ENCODE measurements at regions not wholly inside any gene's neighbourhood (a gene's known extent, or its start where the extent isn't known, plus 50 kb on each side); places are given as distances from the start of the nearest gene placed in this dataset.
"Not testable (repeated sequence)": the region's sequence is repeated elsewhere in the genome, so short reads cannot be mapped to it uniquely, and the experiment has no call there.

DNA sequence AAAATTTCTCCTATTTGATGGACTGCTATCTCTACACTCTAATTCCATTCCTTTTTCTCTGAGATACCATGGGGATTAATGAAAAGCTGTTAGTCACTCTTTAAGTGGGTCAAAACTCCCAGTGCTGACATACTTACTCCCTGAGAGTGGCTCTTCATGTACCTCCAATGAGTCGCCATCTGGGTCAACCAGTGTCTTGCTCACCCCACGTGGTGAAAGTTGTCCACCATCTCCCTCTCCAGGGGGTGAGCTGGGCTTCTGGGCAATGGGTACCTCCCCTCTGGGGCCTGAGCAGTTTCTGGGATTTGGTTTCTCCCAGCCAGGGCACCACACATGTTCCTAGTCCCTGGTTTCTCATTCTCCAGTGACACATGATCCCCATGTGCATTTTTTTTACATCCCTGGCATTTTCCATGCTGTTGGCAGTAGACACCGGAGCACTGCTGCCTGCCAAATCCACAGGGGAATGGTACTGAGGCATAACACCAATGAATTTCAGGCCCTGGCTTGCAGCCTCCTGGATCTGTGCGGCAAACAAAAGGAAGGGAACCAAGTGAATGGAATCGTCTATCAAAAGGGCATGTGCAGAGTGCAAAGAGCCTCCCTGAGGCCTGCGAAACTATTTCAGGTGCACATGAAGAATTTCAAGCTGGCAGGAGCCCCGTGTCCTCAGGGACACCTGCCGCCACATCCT is 817.9 kb upstream of the AMELY start:
- DNase-seq: peak in 2 of 56 donors; percentile 0

DNA sequence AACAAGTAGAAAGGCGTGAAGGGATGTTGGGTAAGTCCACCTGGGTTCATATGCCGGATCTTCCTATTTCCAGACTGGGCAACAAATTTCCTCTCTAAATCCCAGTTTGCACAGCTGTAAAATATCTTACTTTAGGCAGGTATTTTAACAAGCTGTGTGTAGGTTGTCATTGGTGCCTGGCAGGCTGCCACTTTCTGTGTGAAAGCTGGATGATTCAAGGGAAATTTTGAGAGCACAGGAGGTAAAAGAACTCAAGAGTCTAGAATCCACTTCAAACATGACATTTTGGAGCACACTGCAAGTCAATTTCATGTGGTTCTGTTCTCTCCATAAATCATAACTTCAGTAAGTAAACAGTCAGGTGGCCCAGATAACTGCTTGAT is 817.4 kb upstream of the AMELY start:
- peak in 19 of 56 donors; percentile 0 to 62 (median 1) for DNase-seq

DNA sequence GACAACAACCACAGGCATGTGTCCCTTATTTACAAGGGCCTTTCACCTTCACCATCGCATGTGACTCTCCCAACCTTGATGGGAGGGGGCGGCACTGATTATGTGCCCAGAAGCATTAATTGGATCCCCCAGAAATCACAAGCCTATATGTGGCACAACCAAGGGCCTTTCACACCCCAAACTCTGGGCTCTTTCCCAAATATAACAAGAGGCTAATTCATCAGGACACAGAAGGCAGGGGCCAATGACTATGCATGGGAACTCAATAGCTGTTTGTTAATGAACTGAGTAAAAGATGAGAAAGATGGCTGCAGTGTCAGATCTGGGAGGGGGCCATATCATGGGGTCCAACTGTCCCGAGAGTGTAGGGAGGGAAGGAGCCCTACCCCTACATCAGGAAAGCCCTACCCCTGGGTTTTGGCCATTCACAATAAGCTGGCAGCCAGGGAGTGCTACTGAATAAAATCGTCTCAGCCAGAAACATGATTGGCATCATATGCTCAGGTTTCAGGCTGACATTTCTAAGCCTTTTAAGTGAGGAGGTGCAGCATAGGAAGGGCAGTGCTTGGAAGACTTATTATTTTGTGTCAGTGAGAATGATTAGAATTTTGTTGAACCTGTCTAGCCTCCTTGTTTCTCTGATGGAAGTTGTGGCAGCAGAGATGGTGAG is 814.4 kb upstream of the AMELY start:
- DNase-seq: peak in 18 of 56 donors; percentile 0 to 10 (median 1)

DNA sequence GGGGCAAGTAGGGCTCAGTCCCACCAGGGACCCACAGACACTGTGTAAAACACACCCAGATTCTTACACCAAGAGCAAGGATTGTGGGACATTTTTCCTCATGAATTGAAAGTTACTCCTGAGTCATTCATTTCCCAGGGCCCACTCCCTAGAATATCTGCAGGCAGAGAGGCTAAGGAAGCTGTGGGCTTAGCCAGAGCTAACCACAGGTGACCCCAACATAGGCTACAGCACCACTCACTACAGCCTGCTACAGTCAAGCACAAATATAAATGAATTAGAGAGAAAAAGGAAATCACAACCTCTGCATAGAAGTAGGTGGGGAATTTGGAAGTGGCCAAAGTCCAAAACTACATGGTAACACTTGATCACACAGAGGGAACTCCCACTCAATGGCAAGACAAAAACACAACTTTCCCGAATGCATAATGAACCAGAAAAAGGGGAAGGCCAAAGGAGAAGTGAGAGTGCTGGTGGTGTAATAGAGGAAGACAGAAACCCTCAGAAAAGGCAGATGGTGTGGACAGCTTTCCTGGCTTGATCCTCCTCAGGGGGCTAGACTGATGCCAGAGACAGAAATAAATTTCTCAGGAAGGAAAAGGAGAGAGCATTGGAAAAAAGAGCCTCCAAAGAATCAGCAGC is 812.6 kb upstream of the AMELY start:
- DNase-seq: peak in 2 of 56 donors; percentile 0 to 1

DNA sequence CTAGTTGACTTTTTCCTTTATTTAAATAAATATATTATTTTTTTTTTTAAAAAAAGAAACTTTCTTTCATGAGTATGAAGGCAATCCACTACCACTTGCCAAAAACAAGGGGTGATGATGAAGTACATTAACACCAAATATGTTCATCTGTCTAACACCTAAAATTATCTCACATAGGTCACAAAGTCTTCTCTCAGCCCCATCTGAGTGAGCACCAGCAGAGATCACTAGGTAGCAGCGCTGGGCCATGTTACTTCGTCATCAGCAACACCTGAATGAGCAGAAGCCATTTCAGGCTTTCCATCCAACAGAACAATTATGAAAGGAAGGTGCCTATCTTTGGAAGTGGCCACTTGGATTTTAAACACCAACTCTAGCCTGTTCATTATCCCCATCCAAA is 811.6 kb upstream of the AMELY start:
- DNase-seq: no peak

DNA sequence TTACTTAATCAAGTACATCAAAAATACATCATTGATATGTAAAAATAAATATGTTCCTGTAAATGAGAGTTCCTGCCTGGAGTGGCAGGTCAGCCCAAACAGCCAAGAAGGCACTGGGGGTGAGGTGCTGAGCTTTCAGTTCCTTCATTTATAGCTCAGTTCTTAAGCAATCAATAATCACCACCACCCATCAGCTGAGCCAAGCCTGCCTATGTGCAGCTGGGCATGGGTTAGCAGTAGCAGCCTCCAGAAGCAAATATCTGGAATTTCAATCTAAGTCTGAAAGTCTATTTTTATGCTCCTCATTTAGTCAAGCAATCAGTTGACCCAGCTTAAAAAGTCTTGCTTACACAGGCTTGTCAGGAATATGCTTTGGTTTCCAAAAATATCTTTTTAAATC is 811.0 kb upstream of the AMELY start:
- DNase-seq: peak in 1 of 56 donors; percentile 0

DNA sequence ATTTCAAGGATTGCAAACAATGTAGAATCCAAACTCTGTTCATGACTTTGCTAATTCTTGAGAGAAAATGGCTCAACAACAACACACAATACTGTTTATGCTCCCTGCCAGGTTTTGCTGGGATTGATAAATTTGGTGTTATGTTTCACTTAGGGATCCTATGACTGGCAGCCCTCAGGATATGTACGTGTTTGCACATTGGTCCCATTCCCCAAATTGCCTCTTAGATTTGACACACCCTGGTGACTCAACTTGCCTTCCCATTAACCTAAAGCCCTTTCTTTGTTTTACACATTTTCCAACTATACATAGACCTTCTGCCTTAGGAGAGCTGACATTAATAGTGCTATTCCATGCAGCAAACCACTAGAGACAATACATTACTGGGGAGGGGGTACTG is 809.4 kb upstream of the AMELY start:
- no peak for DNase-seq

DNA sequence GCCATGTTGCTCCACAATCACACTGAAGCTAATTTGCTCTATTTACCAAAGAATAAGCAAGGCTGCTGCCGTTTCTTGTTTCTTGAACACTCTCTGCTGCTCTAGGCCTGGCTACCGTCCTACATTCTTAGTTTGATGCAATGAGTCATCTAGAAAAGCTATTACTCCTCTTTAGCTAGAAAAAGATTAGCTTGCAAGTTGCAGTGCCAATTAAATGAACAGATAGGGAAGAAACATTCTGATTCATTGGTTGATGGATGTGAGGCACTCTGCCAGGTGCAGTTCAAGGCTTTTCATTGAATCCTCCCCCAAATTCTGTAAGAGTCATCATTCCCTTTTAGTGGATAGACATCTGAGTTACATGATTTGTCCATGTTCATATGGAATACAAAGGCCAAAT is 807.7 kb upstream of the AMELY start:
- DNase-seq: peak in 7 of 56 donors; percentile 0 to 16 (median 1)

DNA sequence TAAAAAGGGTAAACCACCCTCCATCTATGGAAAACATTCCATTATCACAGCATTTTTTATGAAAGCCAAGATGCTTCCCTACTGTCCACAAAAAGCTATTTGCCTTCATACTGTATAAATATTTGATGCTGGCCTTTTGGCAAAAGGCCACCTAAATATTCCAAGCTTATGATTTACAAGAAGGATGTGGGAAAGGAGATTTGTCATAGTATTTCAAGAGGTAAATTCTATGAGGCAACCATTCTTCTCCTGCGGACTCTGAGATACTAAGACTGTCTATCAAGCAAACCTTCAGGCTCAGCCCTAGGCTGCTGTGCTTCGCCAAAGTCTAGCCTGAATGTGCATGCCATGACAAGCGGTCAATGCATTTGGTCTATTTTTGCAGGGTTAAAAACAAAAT is 807.1 kb upstream of the AMELY start:
- no peak for DNase-seq

DNA sequence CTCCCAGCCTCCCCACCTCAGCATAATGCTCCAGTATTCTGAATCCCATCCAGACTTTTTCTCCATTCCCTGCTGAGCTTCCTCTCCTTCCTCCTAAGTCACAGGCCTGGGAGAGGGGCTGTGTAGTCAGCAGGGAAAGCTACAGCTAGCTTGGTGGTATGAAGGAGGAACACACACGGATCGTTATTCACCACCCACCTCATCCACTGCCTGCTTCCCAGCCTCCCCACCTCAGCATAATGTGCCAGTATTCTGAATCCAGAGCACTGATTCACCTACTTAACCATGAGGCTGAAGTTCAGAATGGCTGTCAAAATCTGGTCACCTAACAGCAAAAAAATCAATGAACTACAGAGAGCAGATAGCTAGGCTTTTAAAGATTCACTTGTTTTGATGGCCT is 806.6 kb upstream of the AMELY start:
- peak in 8 of 56 donors; percentile 0 to 3 (median 0) for DNase-seq

DNA sequence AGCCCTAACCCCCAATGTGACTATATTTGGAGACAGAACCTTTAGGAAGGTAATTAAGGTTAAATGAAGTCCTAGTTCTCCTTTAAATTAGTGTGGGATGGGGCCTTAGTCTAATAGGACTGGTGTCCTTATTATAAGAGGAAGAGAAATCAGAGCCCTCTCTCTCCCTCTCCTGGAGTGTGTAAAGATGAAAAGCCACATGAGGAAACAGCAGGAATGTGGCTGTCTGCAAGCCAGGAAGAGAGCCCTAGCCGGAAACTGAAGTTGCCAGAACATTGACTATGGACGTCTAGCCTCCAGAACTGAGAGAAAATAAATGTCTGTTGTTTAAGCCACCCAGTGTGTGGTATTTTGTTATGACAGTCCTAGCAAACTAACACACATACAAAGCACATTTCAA is 802.9 kb upstream of the AMELY start:
- DNase-seq: no peak

DNA sequence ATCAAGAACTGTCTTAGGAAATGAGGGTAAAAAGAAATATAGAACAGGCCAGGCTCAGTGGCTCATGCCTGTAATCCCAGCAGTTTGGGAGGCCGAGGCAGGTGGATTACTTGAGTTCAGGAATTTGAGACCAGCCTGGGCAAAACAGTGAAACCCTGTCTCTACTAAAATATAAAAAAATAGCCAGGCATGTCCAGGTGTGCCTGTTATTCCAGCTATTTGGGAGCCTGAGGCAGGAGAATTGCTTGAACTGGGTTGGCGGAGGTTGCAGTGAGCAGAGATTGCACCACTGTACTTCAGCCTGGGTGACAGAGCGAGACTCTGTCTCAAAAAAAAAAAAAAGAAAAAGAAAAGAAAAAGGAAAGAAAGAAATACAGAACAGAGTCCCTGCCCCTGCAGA is 802.2 kb upstream of the AMELY start:
- DNase-seq: not testable (repeated sequence)

DNA sequence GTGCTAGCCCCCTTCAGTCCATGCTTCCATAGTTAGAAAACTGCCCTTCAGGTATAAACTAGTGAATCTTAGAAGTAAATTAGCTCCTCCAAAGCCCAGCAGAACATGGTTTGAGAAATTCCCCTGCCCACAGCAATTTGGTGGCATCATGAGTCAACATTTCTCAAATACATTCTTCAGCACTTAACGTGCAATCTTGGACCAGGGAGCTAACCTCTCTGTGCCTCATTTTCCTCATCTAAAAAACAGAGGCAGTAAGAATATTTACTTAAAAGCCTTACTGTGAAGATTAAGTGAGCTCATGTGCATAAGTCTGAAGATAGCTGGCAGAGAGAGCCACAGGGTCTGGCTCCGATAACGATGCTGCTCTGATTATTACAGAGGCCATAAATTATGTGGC is 800.7 kb upstream of the AMELY start:
- DNase-seq: no peak

DNA sequence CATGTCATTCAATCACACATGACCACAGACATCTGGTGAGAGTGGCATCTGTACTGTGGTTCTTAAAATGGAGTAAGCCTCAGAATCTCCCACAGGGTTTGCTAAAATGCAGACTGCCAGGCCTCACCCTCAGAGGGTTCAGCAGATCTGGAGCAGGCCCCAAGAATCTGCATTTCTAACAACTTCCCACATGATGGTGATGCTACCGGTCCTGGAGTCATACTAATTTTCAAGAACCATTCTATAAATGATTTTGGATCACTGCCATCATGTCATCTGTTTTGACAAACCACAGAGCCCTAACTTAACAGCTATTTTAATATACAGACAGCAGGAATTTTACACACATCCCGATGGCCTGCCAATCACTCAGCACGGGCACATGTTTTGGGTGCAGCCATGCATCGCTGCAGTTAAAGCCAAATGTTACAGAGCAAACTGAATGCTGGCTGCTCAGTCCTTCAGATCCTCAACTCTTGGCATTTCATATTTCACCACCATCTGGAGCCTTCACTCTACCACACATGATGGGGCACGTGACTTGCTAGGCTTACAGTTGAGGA is 792.1 kb upstream of the AMELY start:
- no peak for DNase-seq

DNA sequence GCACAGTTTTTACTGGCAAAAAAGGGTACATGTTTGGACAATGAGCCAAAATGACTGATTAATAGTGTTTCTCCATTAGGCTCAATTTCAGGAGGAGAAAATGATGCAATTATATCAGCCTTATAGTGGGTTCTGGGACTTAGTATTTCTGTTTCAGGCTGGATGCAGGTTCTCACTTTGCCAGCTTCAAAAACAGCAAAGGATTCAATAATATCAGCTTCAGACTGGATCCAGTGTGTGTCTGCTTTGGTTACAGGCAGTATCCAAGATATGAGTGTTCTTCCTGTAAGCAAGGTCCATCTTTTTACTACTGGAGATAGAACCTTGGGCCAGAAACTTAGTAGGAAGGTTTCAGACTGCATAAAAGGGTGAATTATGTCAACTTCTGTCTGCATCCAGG is 790.9 kb upstream of the AMELY start:
- no peak for DNase-seq

DNA sequence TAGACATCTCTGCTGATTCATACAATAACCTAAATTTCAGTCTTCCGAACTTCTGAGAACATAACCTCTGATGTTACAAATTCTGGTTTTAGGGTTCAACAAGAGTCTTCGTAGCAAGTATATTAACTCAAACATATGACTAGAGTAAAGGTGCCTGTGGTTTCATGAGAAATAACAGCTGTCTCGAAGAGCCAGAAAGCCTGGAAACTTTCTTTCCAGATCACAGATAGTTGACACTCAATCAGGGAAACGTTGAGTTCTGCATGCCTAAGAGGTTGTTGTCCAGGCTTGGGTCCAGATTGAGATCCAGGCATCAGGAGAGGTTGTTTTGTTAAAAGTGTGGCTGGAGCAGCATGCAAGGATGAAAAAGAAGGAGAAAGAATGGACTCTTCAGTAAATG is 790.1 kb upstream of the AMELY start:
- no peak for DNase-seq

DNA sequence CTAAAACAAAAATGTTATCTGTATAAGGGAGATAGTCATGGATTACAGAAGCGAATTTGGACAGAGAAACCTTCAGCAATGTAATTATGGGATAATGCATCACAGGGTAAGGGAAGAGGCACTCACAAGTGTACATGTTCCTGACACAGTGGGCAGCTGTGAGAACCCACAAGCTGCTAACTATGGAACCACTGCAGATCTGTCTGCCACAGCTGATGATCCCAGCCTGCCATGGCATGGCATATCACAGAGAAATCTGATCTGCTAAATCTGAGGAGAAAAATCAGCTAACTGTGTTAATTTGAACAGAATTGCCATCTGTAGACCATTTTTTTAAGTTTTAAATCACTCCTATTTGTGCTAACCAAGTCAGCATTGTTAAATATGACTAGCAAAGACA is 786.0 kb upstream of the AMELY start:
- no peak for DNase-seq

DNA sequence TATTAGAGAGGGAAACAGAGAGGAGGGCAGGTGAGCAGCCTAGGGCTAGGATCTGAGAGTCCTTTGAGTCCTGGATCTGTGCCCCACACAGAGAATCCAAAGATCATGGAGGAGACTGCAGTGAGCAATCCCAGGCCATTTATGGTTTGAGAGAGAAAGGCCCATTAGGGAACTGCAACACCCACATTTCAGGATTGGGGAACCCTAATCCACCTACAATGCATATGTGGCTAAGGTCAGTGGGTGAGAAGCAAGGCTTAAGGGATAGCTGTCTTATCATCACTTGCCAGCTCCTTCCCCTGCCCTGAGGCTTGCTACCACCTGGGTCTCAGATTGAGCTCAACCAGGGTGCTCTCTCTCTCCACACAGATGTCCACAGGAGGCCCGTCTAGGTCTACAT is 781.1 kb upstream of the AMELY start:
- no peak for DNase-seq

DNA sequence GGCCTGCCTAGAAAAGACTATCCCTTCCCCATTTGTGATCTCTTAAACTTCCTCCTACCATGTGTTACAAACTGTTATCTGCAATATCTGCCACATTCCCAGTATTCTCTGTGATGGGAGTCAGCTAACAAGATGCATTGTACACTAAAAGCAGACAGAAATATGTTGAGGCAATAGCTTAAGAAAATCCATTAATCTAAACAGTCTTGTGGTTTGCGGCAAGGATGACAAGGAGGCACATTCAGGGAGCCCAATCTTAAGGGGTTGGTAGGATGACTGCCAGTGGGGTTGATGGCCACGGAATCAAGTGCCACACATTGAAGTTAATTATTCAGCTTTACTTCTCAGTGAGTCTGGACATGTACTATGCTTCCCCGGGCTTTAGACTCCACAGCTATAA is 775.5 kb upstream of the AMELY start:
- no peak for DNase-seq

DNA sequence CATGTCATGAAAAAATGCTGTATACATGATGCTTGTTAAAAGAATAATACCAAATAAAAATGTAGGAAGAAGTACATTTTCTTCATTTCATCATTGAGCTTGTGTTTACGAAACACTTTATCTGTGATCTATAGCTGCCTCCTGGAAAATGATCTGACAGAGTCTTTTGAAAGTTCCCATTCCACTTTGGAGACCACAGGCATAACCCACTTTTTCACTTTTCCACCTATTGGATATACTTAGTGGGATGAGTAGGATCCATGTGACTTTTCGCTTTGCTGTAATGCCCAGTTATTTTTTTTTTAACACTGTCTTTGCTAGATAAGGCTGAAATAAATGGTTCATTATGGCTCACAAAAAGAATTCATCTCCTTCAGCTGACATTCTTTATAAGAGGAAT is 773.0 kb upstream of the AMELY start:
- no peak for DNase-seq

DNA sequence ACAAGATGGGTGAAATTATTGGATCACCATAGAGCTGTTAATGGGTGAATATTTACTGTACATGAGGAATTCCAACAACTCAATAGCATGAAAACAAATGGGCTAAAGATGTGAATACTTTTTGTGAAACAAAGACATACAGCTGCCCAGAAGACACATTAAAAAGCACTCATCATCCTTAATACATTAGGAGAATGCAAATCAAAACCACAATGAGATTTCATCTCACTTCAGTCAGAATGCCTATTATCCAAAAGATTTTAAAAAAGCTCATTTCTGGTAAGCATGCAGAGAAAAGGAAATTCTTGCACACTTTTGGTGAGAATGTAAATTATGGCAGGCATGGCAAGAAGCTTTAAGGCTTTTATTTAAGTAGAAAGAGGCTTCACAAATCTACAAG is 770.8 kb upstream of the AMELY start:
- DNase-seq: no peak

DNA sequence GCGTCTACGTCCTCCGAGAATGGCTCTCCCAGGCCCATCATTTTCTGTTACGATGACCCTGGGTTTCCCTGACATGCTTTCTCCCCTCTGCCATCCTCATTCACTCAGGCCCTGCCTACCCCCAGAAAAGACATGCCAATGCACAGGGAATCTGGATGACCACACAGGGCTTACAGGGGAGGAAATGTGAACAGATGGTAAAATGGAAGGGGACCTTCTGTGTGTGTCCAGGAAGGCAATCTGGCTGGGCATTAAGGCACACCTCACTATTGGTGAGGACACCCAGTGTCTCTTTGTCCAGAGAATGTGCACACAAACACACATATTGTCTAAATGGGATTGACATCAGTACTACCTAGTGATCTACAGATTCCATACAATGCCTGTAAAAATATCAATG is 769.9 kb upstream of the AMELY start:
- DNase-seq: no peak

DNA sequence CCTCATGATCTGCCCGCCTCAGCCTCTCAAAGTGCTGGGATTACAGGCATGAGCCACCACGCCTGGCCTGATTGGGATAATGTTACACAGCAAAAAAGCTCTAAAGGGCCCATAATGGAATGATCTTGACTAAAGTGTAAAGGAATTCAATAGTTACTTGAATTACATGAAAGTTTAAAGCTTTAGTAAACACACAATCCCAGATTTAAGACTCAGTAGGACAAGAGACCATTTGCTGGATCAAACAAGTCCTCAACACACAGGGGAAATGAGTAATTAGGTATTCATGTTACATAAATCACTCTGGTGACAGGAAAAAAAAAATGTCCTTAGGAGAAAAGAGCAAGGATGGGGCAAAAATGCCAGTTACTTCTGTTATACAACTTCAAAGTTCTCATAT is 762.9 kb upstream of the AMELY start:
- no peak for DNase-seq

All from nucleus accumbens (tissue), 56 donors.